ENCODE measurements at regions not wholly inside any gene's neighbourhood (a gene's known extent, or its start where the extent isn't known, plus 50 kb on each side); places are given as distances from the start of the nearest gene placed in this dataset.

GRCh38 chr11:71356280-71356876 is 91.8 kb downstream of the DHCR7 start:
- no peak for DNase-seq
- ATAC-seq = no peak

GRCh38 chr11:71355281-71355680 is 92.9 kb downstream of the DHCR7 start:
- DNase-seq (no peak), ATAC-seq (no peak)

DNA sequence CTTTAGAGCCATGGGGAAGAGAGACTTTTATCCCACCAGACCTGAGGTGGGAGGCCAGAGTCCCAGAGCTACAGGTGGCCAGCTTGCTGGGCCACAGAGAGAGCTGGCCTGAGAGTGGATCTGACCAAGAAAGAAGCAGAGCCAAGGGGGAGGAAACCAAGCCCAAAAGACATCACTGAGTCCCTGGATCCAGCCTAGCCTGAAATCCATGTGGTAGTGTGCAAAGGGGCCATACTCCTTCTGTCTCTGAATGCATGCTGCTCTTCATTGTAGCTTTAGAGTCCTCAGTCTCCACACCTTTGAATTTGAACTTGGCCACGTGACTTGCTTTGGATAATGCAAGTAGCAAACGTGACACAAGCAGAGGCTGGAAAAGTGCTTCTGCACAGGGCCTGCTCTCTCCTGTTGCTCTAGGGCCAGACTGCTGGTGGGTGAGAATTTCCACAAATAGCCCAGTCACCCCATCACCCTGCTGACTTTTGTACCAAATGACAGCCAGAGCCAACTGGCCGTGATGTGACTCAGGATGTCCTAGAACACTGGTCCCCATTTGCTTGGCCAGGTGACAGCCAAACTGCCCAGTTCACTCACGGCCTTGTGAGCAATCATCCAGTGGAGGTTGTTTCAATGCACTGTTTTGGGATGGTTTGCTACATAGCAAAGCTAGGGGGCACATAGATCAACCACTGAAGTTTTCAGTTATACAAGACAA is 93.6 kb downstream of the DHCR7 start:
- no peak for ATAC-seq
- no peak for DNase-seq

- DNase-seq = no peak
- ATAC-seq = no peak
Observed at GRCh38 chr11:71352748-71353147, 95.4 kb downstream of the DHCR7 start.

DNA sequence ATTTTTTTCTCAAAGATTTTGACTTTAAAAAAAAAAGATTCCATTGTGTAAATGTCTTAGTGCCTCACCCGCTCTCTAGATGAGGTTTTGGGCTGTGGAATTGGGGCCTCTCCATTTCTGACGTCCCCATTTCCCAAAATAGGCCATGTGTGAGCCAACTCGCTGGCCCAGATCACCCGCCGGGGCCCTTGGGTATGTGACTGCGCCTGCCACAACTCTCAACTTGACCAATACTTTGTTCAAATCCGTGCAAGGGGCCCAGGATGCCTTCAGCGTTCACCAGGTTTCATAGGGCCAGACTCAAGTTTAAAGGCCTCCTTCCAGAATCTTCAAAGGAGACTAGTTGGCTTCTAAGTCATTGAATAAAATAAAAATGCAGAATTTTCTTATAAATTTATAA is 96.0 kb downstream of the DHCR7 start:
- DNase-seq (no peak), ATAC-seq (no peak)

GRCh38 chr11:71349627-71350026 is 97.2 kb upstream of the SHANK2 start:
- no peak for ATAC-seq

DNA sequence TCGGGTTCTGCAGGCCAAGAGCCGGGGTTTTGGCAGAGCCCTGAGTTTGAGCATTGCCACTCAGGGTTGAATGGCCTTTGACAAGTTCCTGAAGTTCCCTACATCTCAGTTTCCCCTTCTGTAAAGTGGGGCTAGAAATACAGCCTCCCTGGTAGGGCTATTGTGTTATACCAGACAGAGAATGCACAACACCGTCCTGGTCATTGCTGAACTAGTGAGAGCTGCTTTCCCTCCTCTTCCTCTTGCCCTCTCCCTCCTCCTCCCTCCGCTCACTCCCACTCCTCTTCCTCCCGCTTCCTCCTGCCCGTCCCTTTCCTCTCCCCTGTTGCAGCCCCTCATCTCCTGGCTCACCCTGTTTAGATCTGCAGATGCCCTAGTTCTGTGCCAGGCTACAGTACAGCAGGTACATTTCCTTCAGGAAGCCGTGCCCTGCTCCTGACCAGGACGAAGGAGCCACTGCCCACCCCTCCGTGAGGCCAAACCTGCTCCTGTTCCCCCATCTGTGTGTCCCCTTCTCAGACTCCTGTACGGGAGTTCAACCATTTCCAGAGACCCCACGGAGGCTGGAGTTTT is 91.5 kb upstream of the SHANK2 start:
- ATAC-seq (no peak), DNase-seq (no peak)

More at GRCh38 chr11:71349627-71350026, 97.2 kb upstream of the SHANK2 start:
- DNase-seq = no peak

GRCh38 chr11:71342951-71343827 is 90.8 kb upstream of the SHANK2 start:
- DNase-seq (peak; percentile 32), ATAC-seq (peak; percentile 20)

- no peak for DNase-seq
- no peak for ATAC-seq
Observed at GRCh38 chr11:71342116-71342515, 89.7 kb upstream of the SHANK2 start.

GRCh38 chr11:71341596-71341995 is 89.2 kb upstream of the SHANK2 start:
- DNase-seq (no peak), ATAC-seq (no peak)

- ATAC-seq (no peak), DNase-seq (no peak)
Observed at GRCh38 chr11:71341173-71341572, 88.8 kb upstream of the SHANK2 start.

- no peak for ATAC-seq
- DNase-seq = no peak
Observed at GRCh38 chr11:71340086-71340606, 87.8 kb upstream of the SHANK2 start.

DNA sequence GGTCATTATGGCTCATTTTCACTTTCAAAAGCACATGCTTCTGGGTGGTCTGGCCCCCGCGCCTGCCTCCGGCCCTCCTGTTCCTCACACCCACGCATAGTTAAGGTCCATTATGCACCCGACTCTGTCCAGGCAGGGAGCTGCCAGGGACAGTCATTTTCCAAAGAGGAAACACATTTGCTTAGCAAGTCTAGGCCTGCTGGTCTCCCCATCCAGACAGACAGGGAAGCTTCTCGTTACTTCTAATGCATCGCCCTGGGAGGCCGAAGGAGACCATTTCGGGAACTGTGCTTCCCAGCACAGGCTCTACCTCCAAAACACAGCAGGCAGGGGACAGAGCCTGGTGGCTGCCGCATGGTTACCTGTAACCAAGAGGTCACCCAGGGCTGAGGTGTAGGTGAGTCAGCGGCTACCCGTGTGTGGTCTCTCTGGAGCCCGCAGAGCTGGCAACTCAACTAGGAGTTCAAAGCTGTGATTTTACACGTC is 87.1 kb upstream of the SHANK2 start:
- no peak for DNase-seq
- ATAC-seq = no peak

DNA sequence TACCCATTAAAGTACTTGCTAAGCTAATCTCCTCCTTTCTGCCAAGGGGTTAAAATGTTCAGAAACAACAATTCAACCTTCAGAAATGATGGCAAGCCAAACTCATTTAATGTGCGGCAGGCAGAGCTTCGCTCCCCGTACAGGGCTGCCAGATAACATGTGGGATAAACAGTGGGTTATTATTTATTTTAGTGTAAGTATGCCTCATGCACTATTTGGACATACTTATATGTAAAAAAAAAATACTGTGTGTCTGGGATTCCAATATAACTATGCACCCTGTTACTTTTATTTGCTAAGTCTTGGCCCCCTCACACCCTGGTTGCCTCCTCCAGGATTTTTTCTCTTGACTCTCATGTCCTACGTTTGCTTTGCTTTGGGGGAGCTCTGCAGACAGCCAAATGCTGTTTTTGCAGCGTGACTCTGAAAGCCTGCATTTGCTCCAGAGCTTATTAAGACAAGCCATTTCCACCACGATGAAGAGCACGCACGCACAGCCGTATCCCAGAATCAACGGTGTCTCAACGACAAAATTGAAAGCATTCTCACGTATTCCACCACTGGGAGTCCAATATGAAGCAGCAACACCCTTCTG is 86.5 kb upstream of the SHANK2 start:
- DNase-seq (no peak), ATAC-seq (no peak)

DNA sequence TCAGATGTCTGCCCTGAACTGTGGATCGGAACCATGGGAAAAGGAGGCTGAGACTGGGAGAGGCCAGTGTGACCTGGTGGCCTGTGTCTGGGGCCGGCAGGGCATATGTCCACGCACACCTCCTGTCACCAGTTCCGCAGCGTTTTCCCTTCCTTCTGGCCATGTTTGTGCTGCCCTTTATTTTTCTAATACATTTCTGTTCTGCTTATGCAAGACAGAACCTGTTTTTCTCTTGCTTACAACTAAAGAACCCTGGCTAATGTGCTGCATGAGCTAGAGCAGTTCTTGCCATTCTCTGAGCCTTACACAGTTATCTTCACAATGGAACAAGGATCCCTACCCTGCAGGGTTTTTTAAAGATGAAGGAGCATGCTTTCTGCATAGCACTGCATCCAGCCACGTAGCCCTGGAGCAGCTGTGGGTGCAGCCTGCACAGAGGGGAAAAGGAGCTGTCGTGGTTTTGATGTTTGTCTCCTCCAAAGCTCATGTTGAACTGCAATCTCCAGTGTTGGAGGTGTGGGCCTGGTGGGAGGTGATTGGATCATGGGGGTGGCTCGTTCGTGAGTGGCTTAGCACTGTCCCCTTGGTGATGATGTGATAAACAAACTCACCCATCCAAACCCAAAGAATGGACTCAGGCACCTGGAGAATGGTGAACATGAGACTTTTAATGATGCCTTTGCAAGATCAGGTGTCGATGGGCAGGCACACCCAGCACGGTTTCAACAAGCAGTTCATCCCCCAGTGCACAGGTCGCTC is 84.8 kb upstream of the SHANK2 start:
- no peak for DNase-seq
- no peak for ATAC-seq

DNA sequence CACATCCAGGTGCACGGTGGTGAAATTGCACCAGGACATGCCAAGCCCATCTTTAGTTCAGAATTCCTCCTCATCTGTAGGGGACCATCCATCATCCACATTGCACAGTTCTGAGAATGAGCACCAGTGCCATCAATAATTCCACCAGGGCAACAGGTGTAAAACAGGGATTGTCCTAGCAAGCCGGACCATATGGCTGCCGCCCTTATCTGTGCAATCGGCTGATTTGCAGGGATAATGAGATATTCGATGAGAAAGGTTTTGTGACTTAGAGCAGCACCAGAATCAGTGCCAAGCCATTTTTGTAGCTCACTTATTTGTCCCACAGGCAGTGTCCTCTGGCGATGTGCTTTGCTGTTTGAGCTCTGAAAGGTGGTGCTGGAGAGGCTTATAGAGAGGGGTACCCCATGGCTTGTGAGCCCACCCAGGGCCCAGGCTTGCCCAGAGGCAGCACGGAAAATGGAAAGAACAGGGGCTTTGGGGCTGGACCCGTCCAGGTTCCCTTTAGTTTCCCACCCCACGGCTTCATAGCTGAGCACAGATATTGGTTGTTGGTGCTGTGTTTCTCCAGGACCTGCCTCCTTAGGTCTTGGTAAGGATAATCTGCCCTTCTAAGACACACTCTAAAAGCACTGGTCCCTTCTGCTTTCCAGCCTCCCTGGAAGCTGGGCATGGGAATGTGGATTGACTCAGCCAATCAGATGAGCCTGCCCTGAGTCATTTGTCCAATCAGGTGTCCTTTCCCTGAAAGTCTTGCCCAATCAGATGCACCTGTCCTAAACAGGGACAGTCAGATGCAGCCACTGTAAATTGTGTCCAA is 84.0 kb upstream of the SHANK2 start:
- no peak for DNase-seq
- ATAC-seq = no peak

DNA sequence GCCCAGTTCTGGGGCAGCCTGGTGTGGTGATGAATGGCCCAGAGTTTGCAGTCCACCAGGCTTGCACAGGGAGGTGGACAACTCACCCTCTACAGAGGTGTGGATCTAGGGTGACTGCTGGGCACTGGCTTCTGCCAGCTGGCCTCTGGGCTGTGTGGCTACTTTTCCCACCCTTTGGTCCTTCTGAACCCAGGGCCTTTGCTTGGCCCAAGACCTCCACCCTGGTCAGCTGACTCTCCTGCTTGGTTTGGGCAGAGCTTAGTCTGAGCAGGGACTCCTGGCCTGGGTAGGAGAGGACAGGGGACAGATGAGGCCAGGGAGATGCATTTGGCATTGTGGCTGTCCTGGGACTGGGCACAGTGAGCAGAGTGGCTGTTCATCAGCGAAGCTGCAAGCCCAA is 83.0 kb upstream of the SHANK2 start:
- ATAC-seq = no peak
- no peak for DNase-seq

DNA sequence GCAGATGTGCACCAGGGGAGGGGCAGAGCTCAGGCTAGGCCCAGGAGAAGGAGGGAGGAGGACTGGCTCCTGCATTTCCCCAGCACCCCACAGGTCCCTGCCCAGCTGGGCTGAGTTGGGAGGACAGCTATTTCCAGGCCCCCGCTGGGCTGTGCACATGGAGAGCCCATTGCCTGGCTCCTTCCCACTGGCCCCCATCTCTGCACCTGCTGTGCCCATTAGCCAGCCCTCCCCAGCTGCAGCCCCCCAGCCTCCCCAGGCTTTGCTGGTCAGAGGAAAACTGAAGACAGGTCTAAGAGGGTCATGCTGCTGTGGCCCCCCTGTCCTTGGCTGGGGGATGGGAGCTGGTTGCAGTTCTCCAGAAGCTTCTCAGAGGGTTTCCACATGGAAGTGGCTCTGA is 81.8 kb upstream of the SHANK2 start:
- ATAC-seq = no peak
- DNase-seq = no peak

DNA sequence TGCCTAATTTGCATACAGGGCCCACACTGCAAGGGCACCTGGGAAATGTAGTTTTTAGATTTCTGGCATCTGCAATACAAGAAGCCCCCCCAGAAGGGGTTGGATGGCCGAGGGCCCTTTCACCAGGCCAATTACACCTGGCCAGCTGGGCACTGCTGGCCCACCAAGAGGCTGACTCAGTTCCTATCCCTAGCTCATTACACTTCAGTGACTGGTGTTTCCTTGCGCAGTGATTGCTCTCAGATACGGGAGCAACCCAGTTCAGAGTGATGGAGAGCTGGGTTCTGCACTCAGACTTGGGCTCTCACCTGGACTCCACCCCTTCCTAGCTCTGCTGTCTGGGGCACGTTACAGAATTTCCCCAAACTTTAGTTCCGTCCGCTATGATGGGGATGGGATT is 81.1 kb upstream of the SHANK2 start:
- no peak for ATAC-seq
- DNase-seq = no peak

DNA sequence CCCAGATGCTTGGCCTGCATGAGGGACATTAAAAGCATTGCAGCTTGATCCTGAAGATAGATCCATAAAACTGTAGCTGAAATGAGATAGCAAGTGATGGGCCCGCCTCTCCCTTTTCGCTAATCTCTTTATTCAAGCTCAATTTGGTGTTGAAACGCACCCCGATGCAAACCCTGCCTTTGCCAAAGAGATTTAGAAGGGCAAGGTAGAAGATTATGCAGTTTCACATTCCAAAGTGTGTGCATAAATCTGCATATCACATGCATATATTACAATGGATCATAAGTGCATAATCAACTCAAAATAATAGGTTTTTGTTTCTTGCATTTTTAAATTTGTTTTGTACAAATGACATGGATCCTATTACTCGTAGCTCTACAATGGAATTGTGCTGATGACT is 80.1 kb upstream of the SHANK2 start:
- DNase-seq (no peak), ATAC-seq (no peak)
